BLaER1 (cell line): ENCODE measurements at regions not wholly inside any gene's neighbourhood (a gene's known extent, or its start where the extent isn't known, plus 50 kb on each side); places are given as distances from the start of the nearest gene placed in this dataset.

Experiments
- H3K27ac ChIP-seq: shearing (Covaris generic); formaldehyde crosslinking; 2 replicates; pipeline ENCODE4 v1.8.1; 2022
- H3K27me3 ChIP-seq: shearing (Covaris generic); formaldehyde crosslinking; 2 replicates; pipeline ENCODE4 v1.8.1; 2022
- H3K36me3 ChIP-seq: shearing (Covaris generic); formaldehyde crosslinking; 2 replicates; pipeline ENCODE4 v1.8.1; 2022
- H3K4me1 ChIP-seq: shearing (Covaris generic); formaldehyde crosslinking; 2 replicates; pipeline ENCODE4 v1.8.1; 2022
- H3K4me2 ChIP-seq: shearing (Covaris generic); formaldehyde crosslinking; 2 replicates; pipeline ENCODE4 v1.8.1; 2022
- H3K4me3 ChIP-seq: shearing (Covaris generic); formaldehyde crosslinking; 2 replicates; pipeline ENCODE4 v1.8.1; 2022
- H3K9ac ChIP-seq: shearing (Covaris generic); formaldehyde crosslinking; 2 replicates; pipeline ENCODE4 v1.8.1; 2022
- H3K9me3 ChIP-seq: shearing (Covaris generic); formaldehyde crosslinking; 2 replicates; pipeline ENCODE4 v1.8.1; 2022
- H4K20me1 ChIP-seq: shearing (Covaris generic); formaldehyde crosslinking; 2 replicates; pipeline ENCODE4 v1.8.1; 2022
- Cebpa-rat ChIP-seq: shearing (Covaris generic); IDR thresholded peaks from 2 replicates; pipeline ENCODE4 v1.8.1; 2022

- no peak for TF ChIP-seq Cebpa-rat
- no peak overlapping the region for H3K4me2 ChIP-seq
- no peaks in the 10 kb centered on the region for H4K20me1 ChIP-seq
- no peaks in the 10 kb centered on the region for H3K9me3 ChIP-seq
- no peak overlapping the region for H3K4me3 ChIP-seq
- no peaks in the 10 kb centered on the region for H3K27me3 ChIP-seq
- H3K4me1 ChIP-seq: peaks cover 8% of the 10 kb centered on the region; the same call in 1 of the 2 replicates
- H3K27ac ChIP-seq: no peak overlapping the region
- H3K36me3 ChIP-seq: no peaks in the 10 kb centered on the region
- H3K9ac ChIP-seq: no peak overlapping the region
Observed at GRCh38 chr17:63138713-63139112, 172.7 kb downstream of the TANC2 start.

- H3K9me3 ChIP-seq: no peaks in the 10 kb centered on the region
- H3K4me3 ChIP-seq: no peak overlapping the region
- TF ChIP-seq Cebpa-rat: no peak
- H3K36me3 ChIP-seq: no peaks in the 10 kb centered on the region
- peaks cover 8% of the 10 kb centered on the region; the same call in 1 of the 2 replicates for H3K4me1 ChIP-seq
- H3K27me3 ChIP-seq: no peaks in the 10 kb centered on the region
- no peaks in the 10 kb centered on the region for H4K20me1 ChIP-seq
- H3K4me2 ChIP-seq: no peak overlapping the region
- no peak overlapping the region for H3K9ac ChIP-seq
- no peak overlapping the region for H3K27ac ChIP-seq
Observed at GRCh38 chr17:63139356-63139755, 173.3 kb downstream of the TANC2 start.

- Histone ChIP-seq H3K9me3 (no peaks in the 10 kb centered on the region), H3K4me1 (peaks cover 8% of the 10 kb centered on the region; the same call in 1 of the 2 replicates), H4K20me1 (no peaks in the 10 kb centered on the region), H3K36me3 (no peaks in the 10 kb centered on the region), H3K4me3 (no peak overlapping the region), H3K4me2 (no peak overlapping the region), H3K27ac (no peak overlapping the region), H3K9ac (no peak overlapping the region), H3K27me3 (no peaks in the 10 kb centered on the region)
- no peak for TF ChIP-seq Cebpa-rat
Observed at GRCh38 chr17:63140255-63140654, 174.2 kb downstream of the TANC2 start.

- H3K36me3 ChIP-seq: no peaks in the 10 kb centered on the region
- peaks cover 8% of the 10 kb centered on the region; the same call in 1 of the 2 replicates for H3K4me1 ChIP-seq
- H3K27ac ChIP-seq: no peak overlapping the region
- H3K9me3 ChIP-seq: no peaks in the 10 kb centered on the region; the same call in 1 of the 2 replicates
- no peak overlapping the region for H3K9ac ChIP-seq
- no peak overlapping the region for H3K4me2 ChIP-seq
- H3K4me3 ChIP-seq: no peak overlapping the region
- TF ChIP-seq Cebpa-rat: no peak
- H4K20me1 ChIP-seq: no peaks in the 10 kb centered on the region
- H3K27me3 ChIP-seq: no peaks in the 10 kb centered on the region
Observed at GRCh38 chr17:63142836-63143235, 176.8 kb downstream of the TANC2 start.

- H3K4me3 ChIP-seq: no peak overlapping the region
- no peaks in the 10 kb centered on the region; the same call in 1 of the 2 replicates for H3K9me3 ChIP-seq
- H3K4me2 ChIP-seq: no peak overlapping the region
- H3K27ac ChIP-seq: no peak overlapping the region
- TF ChIP-seq Cebpa-rat: no peak
- no peaks in the 10 kb centered on the region for H4K20me1 ChIP-seq
- no peaks in the 10 kb centered on the region for H3K4me1 ChIP-seq
- H3K36me3 ChIP-seq: no peaks in the 10 kb centered on the region
- no peaks in the 10 kb centered on the region for H3K27me3 ChIP-seq
- H3K9ac ChIP-seq: no peak overlapping the region
Observed at GRCh38 chr17:63150490-63150889, 184.5 kb downstream of the TANC2 start.

GRCh38 chr17:63150994-63151464 is 185.0 kb downstream of the TANC2 start:
- Histone ChIP-seq H3K4me2 (no peak overlapping the region), H3K36me3 (no peaks in the 10 kb centered on the region), H3K4me1 (no peaks in the 10 kb centered on the region), H3K4me3 (no peak overlapping the region), H3K9ac (no peak overlapping the region), H3K27ac (no peak overlapping the region), H3K27me3 (no peaks in the 10 kb centered on the region), H4K20me1 (no peaks in the 10 kb centered on the region), H3K9me3 (no peaks in the 10 kb centered on the region)
- no peak for TF ChIP-seq Cebpa-rat

- Histone ChIP-seq H3K27me3 (no peaks in the 10 kb centered on the region), H3K36me3 (no peaks in the 10 kb centered on the region), H3K4me3 (no peak overlapping the region), H3K27ac (no peak overlapping the region), H3K4me1 (peaks cover 3% of the 10 kb centered on the region; the same call in 1 of the 2 replicates), H3K4me2 (no peak overlapping the region), H3K9me3 (no peaks in the 10 kb centered on the region), H3K9ac (no peak overlapping the region), H4K20me1 (no peaks in the 10 kb centered on the region)
- TF ChIP-seq Cebpa-rat: no peak
Observed at GRCh38 chr17:63151941-63152523, 186.0 kb downstream of the TANC2 start.

GRCh38 chr17:63153488-63153887 is 187.5 kb downstream of the TANC2 start:
- no peak overlapping the region for H3K9ac ChIP-seq
- H3K36me3 ChIP-seq: no peaks in the 10 kb centered on the region
- no peak overlapping the region for H3K27ac ChIP-seq
- no peaks in the 10 kb centered on the region for H3K27me3 ChIP-seq
- no peak overlapping the region for H3K4me3 ChIP-seq
- H4K20me1 ChIP-seq: no peaks in the 10 kb centered on the region
- peaks cover 5% of the 10 kb centered on the region; the same call in 1 of the 2 replicates for H3K4me1 ChIP-seq
- no peak for TF ChIP-seq Cebpa-rat
- no peak overlapping the region for H3K4me2 ChIP-seq
- H3K9me3 ChIP-seq: no peaks in the 10 kb centered on the region

- H4K20me1 ChIP-seq: no peaks in the 10 kb centered on the region
- no peak overlapping the region for H3K4me2 ChIP-seq
- H3K4me1 ChIP-seq: peaks cover 5% of the 10 kb centered on the region; the same call in 1 of the 2 replicates
- H3K36me3 ChIP-seq: no peaks in the 10 kb centered on the region
- no peaks in the 10 kb centered on the region for H3K27me3 ChIP-seq
- H3K4me3 ChIP-seq: no peak overlapping the region
- H3K9ac ChIP-seq: no peak overlapping the region
- no peak overlapping the region for H3K27ac ChIP-seq
- H3K9me3 ChIP-seq: no peaks in the 10 kb centered on the region
- TF ChIP-seq Cebpa-rat: no peak
Observed at GRCh38 chr17:63154586-63155244, 188.7 kb downstream of the TANC2 start.

GRCh38 chr17:63156986-63157385 is 191.0 kb downstream of the TANC2 start:
- Histone ChIP-seq H3K4me1 (peaks cover 5% of the 10 kb centered on the region; the same call in 1 of the 2 replicates), H3K9ac (no peak overlapping the region), H4K20me1 (no peaks in the 10 kb centered on the region), H3K27ac (no peak overlapping the region), H3K4me3 (no peak overlapping the region), H3K27me3 (no peaks in the 10 kb centered on the region), H3K36me3 (no peaks in the 10 kb centered on the region), H3K9me3 (no peaks in the 10 kb centered on the region), H3K4me2 (no peak overlapping the region)
- no peak for TF ChIP-seq Cebpa-rat
